Activated CD4-positive, alpha-beta T cell treated with anti-CD3 and anti-CD28 coated beads, Interleukin-2, amount 10 ng/mL, durations not matched to agents 24 days and 14 days (primary cell): ENCODE measurements at regions not wholly inside any gene's neighbourhood (a gene's known extent, or its start where the extent isn't known, plus 50 kb on each side); places are given as distances from the start of the nearest gene placed in this dataset.

Source experiments
- DNase-seq: peaks from one replicate; pipeline ENCODE4 v3.0.0; 2022
- H3K27ac Mint-ChIP-seq: one replicate; pipeline ENCODE4 v1.8.0; 2022; ENCODE audit warnings: mild to moderate bottlenecking, mixed read lengths
- H3K27me3 Mint-ChIP-seq: one replicate; pipeline ENCODE4 v1.8.0; 2022; ENCODE audit warnings: mixed read lengths
- H3K36me3 Mint-ChIP-seq: one replicate; pipeline ENCODE4 v1.8.0; 2022; ENCODE audit warnings: low read depth, mild to moderate bottlenecking, mixed read lengths
- H3K4me1 Mint-ChIP-seq: one replicate; pipeline ENCODE4 v1.8.0; 2021; ENCODE audit warnings: mixed read lengths
- H3K4me3 Mint-ChIP-seq: one replicate; pipeline ENCODE4 v1.8.0; 2022; ENCODE audit warnings: mild to moderate bottlenecking, moderate library complexity, mixed read lengths
- H3K9me3 Mint-ChIP-seq: one replicate; pipeline ENCODE4 v1.8.0; 2021; ENCODE audit warnings: mixed read lengths
- intact Hi-C: fragments of 100-400 bp; cut with micrococcal nuclease; formaldehyde crosslinking; loops from one replicate; pipeline ENCODE4 v1.15.1; 2023

GRCh38 chr1:219507437-219507836 lies 105.5 kb downstream of the ZC3H11B start:
- Mint-ChIP-seq H3K4me3 (no peak overlapping the region), H3K9me3 (peaks cover 5% of the 10 kb centered on the region), H3K27me3 (no peaks in the 10 kb centered on the region), H3K36me3 (no peaks in the 10 kb centered on the region), H3K27ac (no peak overlapping the region), H3K4me1 (no peaks in the 10 kb centered on the region)
- intact Hi-C loops, result no loop called here
- no peak for DNase-seq

GRCh38 chr1:219506936-219507335 lies 106.0 kb downstream of the ZC3H11B start:
- DNase-seq, result no peak
- H3K36me3 Mint-ChIP-seq, result no peaks in the 10 kb centered on the region
- no peaks in the 10 kb centered on the region for H3K4me1 Mint-ChIP-seq
- H3K9me3 Mint-ChIP-seq, result peaks cover 5% of the 10 kb centered on the region
- no peak overlapping the region for H3K4me3 Mint-ChIP-seq
- no peaks in the 10 kb centered on the region for H3K27me3 Mint-ChIP-seq
- H3K27ac Mint-ChIP-seq, result no peak overlapping the region
- intact Hi-C loops, result no loop called here

- Mint-ChIP-seq H3K27me3 (no peaks in the 10 kb centered on the region), H3K36me3 (no peaks in the 10 kb centered on the region), H3K9me3 (peaks cover 5% of the 10 kb centered on the region), H3K4me1 (no peaks in the 10 kb centered on the region), H3K4me3 (no peak overlapping the region), H3K27ac (no peak overlapping the region)
- DNase-seq, result no peak
- intact Hi-C loops, result no loop called here
These were observed 106.4 kb downstream of the ZC3H11B start for GRCh38 chr1:219506473-219506899.

GRCh38 chr1:219505886-219506285 lies 107.0 kb downstream of the ZC3H11B start:
- intact Hi-C loops, result no loop called here
- Mint-ChIP-seq H3K4me3 (no peak overlapping the region), H3K27me3 (no peaks in the 10 kb centered on the region), H3K9me3 (peaks cover 5% of the 10 kb centered on the region), H3K27ac (no peak overlapping the region), H3K36me3 (no peaks in the 10 kb centered on the region), H3K4me1 (no peaks in the 10 kb centered on the region)
- no peak for DNase-seq

GRCh38 chr1:219503604-219504003 lies 109.3 kb downstream of the ZC3H11B start:
- H3K27me3 Mint-ChIP-seq, result peaks cover 2% of the 10 kb centered on the region

GRCh38 chr1:219500327-219500897 lies 112.5 kb downstream of the ZC3H11B start:
- Mint-ChIP-seq H3K4me3 (no peak overlapping the region), H3K36me3 (no peaks in the 10 kb centered on the region), H3K27ac (no peak overlapping the region), H3K27me3 (peaks cover 2% of the 10 kb centered on the region), H3K9me3 (peaks cover 11% of the 10 kb centered on the region), H3K4me1 (no peaks in the 10 kb centered on the region)
- DNase-seq, result no peak
- intact Hi-C loops, result no loop called here

More at GRCh38 chr1:219503604-219504003, 109.3 kb downstream of the ZC3H11B start:
- Mint-ChIP-seq H3K4me1 (no peaks in the 10 kb centered on the region), H3K9me3 (peaks cover 8% of the 10 kb centered on the region), H3K36me3 (no peaks in the 10 kb centered on the region), H3K4me3 (no peak overlapping the region), H3K27ac (no peak overlapping the region)
- DNase-seq, result no peak
- intact Hi-C loops, result no loop called here

- Mint-ChIP-seq H3K4me1 (no peaks in the 10 kb centered on the region), H3K27ac (no peak overlapping the region), H3K9me3 (peaks cover 6% of the 10 kb centered on the region), H3K4me3 (no peak overlapping the region), H3K27me3 (peaks cover 2% of the 10 kb centered on the region), H3K36me3 (no peaks in the 10 kb centered on the region)
- DNase-seq, result no peak
- intact Hi-C loops, result no loop called here
These were observed 114.2 kb downstream of the ZC3H11B start for GRCh38 chr1:219498666-219499065.

- Mint-ChIP-seq H3K36me3 (no peaks in the 10 kb centered on the region), H3K4me1 (no peaks in the 10 kb centered on the region), H3K9me3 (peaks cover 6% of the 10 kb centered on the region), H3K27me3 (peaks cover 2% of the 10 kb centered on the region), H3K4me3 (no peak overlapping the region), H3K27ac (no peak overlapping the region)
- DNase-seq, result no peak
- intact Hi-C loops, result no loop called here
These were observed 117.0 kb downstream of the ZC3H11B start for GRCh38 chr1:219495737-219496408.

- Mint-ChIP-seq H3K4me3 (no peak overlapping the region), H3K9me3 (peaks cover 2% of the 10 kb centered on the region), H3K4me1 (no peaks in the 10 kb centered on the region), H3K27ac (no peak overlapping the region), H3K27me3 (no peaks in the 10 kb centered on the region), H3K36me3 (no peaks in the 10 kb centered on the region)
- DNase-seq, result no peak
- intact Hi-C loops, result no loop called here
These were observed 120.2 kb downstream of the ZC3H11B start for GRCh38 chr1:219492717-219493116.

GRCh38 chr1:219490566-219490965 lies 122.3 kb downstream of the ZC3H11B start:
- peaks cover 4% of the 10 kb centered on the region for H3K27me3 Mint-ChIP-seq
- intact Hi-C loops, result no loop called here
- H3K4me3 Mint-ChIP-seq, result no peak overlapping the region
- H3K27ac Mint-ChIP-seq, result no peak overlapping the region
- no peaks in the 10 kb centered on the region for H3K9me3 Mint-ChIP-seq
- DNase-seq, result no peak
- no peaks in the 10 kb centered on the region for H3K36me3 Mint-ChIP-seq
- no peaks in the 10 kb centered on the region for H3K4me1 Mint-ChIP-seq

GRCh38 chr1:219489636-219490035 lies 123.3 kb downstream of the ZC3H11B start:
- Mint-ChIP-seq H3K4me3 (no peak overlapping the region), H3K36me3 (no peaks in the 10 kb centered on the region), H3K27me3 (peaks cover 4% of the 10 kb centered on the region), H3K27ac (no peak overlapping the region), H3K4me1 (no peaks in the 10 kb centered on the region), H3K9me3 (no peaks in the 10 kb centered on the region)
- no peak for DNase-seq
- intact Hi-C loops, result no loop called here

GRCh38 chr1:219488275-219488674 lies 124.6 kb downstream of the ZC3H11B start:
- no peak overlapping the region for H3K4me3 Mint-ChIP-seq
- H3K36me3 Mint-ChIP-seq, result no peaks in the 10 kb centered on the region
- H3K27ac Mint-ChIP-seq, result no peak overlapping the region
- no peaks in the 10 kb centered on the region for H3K9me3 Mint-ChIP-seq
- intact Hi-C loops, result no loop called here
- DNase-seq, result no peak
- peaks cover 4% of the 10 kb centered on the region for H3K27me3 Mint-ChIP-seq
- H3K4me1 Mint-ChIP-seq, result no peaks in the 10 kb centered on the region

- Mint-ChIP-seq H3K27me3 (peaks cover 4% of the 10 kb centered on the region), H3K4me1 (no peaks in the 10 kb centered on the region), H3K36me3 (no peaks in the 10 kb centered on the region), H3K9me3 (no peaks in the 10 kb centered on the region), H3K27ac (no peak overlapping the region), H3K4me3 (no peak overlapping the region)
- no peak for DNase-seq
- intact Hi-C loops, result no loop called here
These were observed 129.4 kb downstream of the ZC3H11B start for GRCh38 chr1:219483530-219483929.

- Mint-ChIP-seq H3K36me3 (no peaks in the 10 kb centered on the region), H3K27ac (no peak overlapping the region), H3K27me3 (no peaks in the 10 kb centered on the region), H3K4me3 (no peak overlapping the region), H3K4me1 (no peaks in the 10 kb centered on the region), H3K9me3 (no peaks in the 10 kb centered on the region)
- intact Hi-C loops, result no loop called here
- DNase-seq, result no peak
These were observed 132.9 kb downstream of the ZC3H11B start for GRCh38 chr1:219480011-219480410.

GRCh38 chr1:219478811-219479210 lies 134.1 kb downstream of the ZC3H11B start:
- no peak for DNase-seq
- H3K9me3 Mint-ChIP-seq, result no peaks in the 10 kb centered on the region

More at GRCh38 chr1:219478811-219479210, 134.1 kb downstream of the ZC3H11B start:
- H3K4me3 Mint-ChIP-seq, result no peak overlapping the region
- intact Hi-C loops, result no loop called here
- no peaks in the 10 kb centered on the region for H3K4me1 Mint-ChIP-seq
- H3K27me3 Mint-ChIP-seq, result no peaks in the 10 kb centered on the region
- H3K36me3 Mint-ChIP-seq, result no peaks in the 10 kb centered on the region
- H3K27ac Mint-ChIP-seq, result no peak overlapping the region
